DND-41 (cell line): ENCODE measurements at regions not wholly inside any gene's neighbourhood (a gene's known extent, or its start where the extent isn't known, plus 50 kb on each side); places are given as distances from the start of the nearest gene placed in this dataset.

Experiments used
- ATAC-seq: fragments of 200-7000 bp; cut with Tn5 transposase; 3 replicates; pipeline ENCODE4 v1.9.1; 2021; ENCODE audit warnings: low read depth; ENCODE audit not compliant: insufficient read depth
- DNase-seq: peaks from one replicate; pipeline ENCODE4 v3.0.0-alpha.2; 2020
- H2AFZ ChIP-seq: 2 replicates; pipeline ENCODE4 v1.6.0; 2012; ENCODE audit warnings: low read depth, low read length
- H3K27ac ChIP-seq: 2 replicates; pipeline ENCODE4 v1.5.1; 2012; ENCODE audit warnings: low read length, inconsistent platforms
- H3K27me3 ChIP-seq: fragments of 200-600 bp; sonication (generic); 2 replicates; pipeline ENCODE4 v1.6.0; 2012; ENCODE audit warnings: low read length, mild to moderate bottlenecking, inconsistent platforms; ENCODE audit not compliant: insufficient read depth, poor library complexity
- H3K36me3 ChIP-seq: 2 replicates; pipeline ENCODE4 v1.5.1; 2012; ENCODE audit warnings: low read length, inconsistent platforms; ENCODE audit not compliant: insufficient read depth
- H3K4me1 ChIP-seq: 2 replicates; pipeline ENCODE4 v1.5.1; 2012; ENCODE audit warnings: mild to moderate bottlenecking, low read length; ENCODE audit not compliant: insufficient read depth
- H3K4me2 ChIP-seq: 2 replicates; pipeline ENCODE4 v1.6.0; 2012; ENCODE audit warnings: mild to moderate bottlenecking, moderate library complexity, low read length, inconsistent platforms; ENCODE audit not compliant: insufficient read depth
- H3K4me3 ChIP-seq, 2 experiments: fragments of 200-600 bp in 1 of 2; shearing (Covaris generic) in 1 of 2; 2 replicates each; pipeline ENCODE4 v1.5.1; 2012 to 2016; ENCODE audit warnings: inconsistent platforms in 2 of 2, low read length in 2 of 2, mild to moderate bottlenecking in 2 of 2, low read depth in 1 of 2, moderate library complexity in 1 of 2
- H3K79me2 ChIP-seq: 2 replicates; pipeline ENCODE4 v1.6.0; 2012; ENCODE audit warnings: low read length, inconsistent platforms; ENCODE audit not compliant: insufficient read depth
- H3K9ac ChIP-seq: 2 replicates; pipeline ENCODE4 v1.6.0; 2012; ENCODE audit warnings: low read depth, mild to moderate bottlenecking, inconsistent platforms, low read length, moderate library complexity
- H3K9me3 ChIP-seq: 2 replicates; pipeline ENCODE4 v1.5.1; 2012; ENCODE audit warnings: low read length, moderate library complexity, mild to moderate bottlenecking, inconsistent platforms; ENCODE audit not compliant: insufficient read depth, severe bottlenecking
- H4K20me1 ChIP-seq: 2 replicates; pipeline ENCODE4 v1.6.0; 2012; ENCODE audit warnings: low read length; ENCODE audit not compliant: insufficient read depth
- EZH2 ChIP-seq: IDR thresholded peaks from 3 replicates; pipeline ENCODE4 v1.6.1; 2012; ENCODE audit warnings: borderline replicate concordance, low read depth, mild to moderate bottlenecking, moderate library complexity, low read length, inconsistent platforms; ENCODE audit not compliant: severe bottlenecking
- TF ChIP-seq, protein P1 (sequence below): IDR thresholded peaks from 2 replicates; pipeline ENCODE4 v1.5.1; 2012; ENCODE audit warnings: borderline replicate concordance, low read length, moderate library complexity, mild to moderate bottlenecking; ENCODE audit not compliant: poor library complexity, severe bottlenecking; ENCODE audit errors: extremely low read depth

DNA sequence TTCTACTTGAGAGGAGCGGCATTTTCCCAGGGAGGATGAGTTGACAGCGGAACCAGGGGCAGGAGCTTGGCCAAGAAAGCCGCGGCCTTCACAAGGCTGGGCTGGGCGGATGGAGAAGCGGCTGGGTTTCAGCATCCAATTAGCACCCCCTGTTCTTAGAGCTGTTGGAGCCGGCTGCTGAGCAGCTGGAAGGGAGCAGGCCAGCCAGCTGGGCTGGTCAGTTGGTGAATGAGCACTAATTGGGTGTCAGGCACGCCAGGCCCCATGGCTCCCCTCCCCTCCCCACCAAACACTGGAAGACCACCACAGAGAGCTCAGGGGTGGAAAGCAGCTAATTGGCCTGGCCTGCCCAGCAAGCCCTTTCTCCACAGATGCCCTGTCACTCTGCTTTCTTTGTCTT, 245.6 kb downstream of the RRAGC start:
- no peak overlapping the region for H3K4me2 ChIP-seq
- no peaks in the 10 kb centered on the region for H3K36me3 ChIP-seq
- no peak overlapping the region for H2AFZ ChIP-seq
- H3K9me3 ChIP-seq: no peaks in the 10 kb centered on the region
- no peaks in the 10 kb centered on the region for H4K20me1 ChIP-seq
- H3K4me1 ChIP-seq: no peaks in the 10 kb centered on the region
- no peaks in the 10 kb centered on the region for H3K79me2 ChIP-seq
- peaks cover 11% of the 10 kb centered on the region for H3K27me3 ChIP-seq
- H3K27ac ChIP-seq: no peak overlapping the region
- no peak overlapping the region for H3K4me3 ChIP-seq
- DNase-seq (no peak), ATAC-seq (no peak)
- H3K9ac ChIP-seq: no peak overlapping the region
- TF ChIP-seq, protein P1, sequence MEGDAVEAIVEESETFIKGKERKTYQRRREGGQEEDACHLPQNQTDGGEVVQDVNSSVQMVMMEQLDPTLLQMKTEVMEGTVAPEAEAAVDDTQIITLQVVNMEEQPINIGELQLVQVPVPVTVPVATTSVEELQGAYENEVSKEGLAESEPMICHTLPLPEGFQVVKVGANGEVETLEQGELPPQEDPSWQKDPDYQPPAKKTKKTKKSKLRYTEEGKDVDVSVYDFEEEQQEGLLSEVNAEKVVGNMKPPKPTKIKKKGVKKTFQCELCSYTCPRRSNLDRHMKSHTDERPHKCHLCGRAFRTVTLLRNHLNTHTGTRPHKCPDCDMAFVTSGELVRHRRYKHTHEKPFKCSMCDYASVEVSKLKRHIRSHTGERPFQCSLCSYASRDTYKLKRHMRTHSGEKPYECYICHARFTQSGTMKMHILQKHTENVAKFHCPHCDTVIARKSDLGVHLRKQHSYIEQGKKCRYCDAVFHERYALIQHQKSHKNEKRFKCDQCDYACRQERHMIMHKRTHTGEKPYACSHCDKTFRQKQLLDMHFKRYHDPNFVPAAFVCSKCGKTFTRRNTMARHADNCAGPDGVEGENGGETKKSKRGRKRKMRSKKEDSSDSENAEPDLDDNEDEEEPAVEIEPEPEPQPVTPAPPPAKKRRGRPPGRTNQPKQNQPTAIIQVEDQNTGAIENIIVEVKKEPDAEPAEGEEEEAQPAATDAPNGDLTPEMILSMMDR: no peak
- TF ChIP-seq EZH2: no peak

- Histone ChIP-seq H4K20me1 (no peaks in the 10 kb centered on the region), H3K4me3 (no peak overlapping the region), H3K9me3 (no peaks in the 10 kb centered on the region), H3K27me3 (peaks cover 11% of the 10 kb centered on the region), H3K4me1 (no peaks in the 10 kb centered on the region), H3K36me3 (no peaks in the 10 kb centered on the region), H3K27ac (no peak overlapping the region), H2AFZ (no peak overlapping the region), H3K9ac (no peak overlapping the region), H3K4me2 (no peak overlapping the region), H3K79me2 (no peaks in the 10 kb centered on the region)
- DNase-seq (no peak), ATAC-seq (no peak)
- TF ChIP-seq EZH2: no peak
- TF ChIP-seq, protein P1: no peak
Measured at GRCh38 chr1:38612951-38613350, 246.6 kb downstream of the RRAGC start.

DNA sequence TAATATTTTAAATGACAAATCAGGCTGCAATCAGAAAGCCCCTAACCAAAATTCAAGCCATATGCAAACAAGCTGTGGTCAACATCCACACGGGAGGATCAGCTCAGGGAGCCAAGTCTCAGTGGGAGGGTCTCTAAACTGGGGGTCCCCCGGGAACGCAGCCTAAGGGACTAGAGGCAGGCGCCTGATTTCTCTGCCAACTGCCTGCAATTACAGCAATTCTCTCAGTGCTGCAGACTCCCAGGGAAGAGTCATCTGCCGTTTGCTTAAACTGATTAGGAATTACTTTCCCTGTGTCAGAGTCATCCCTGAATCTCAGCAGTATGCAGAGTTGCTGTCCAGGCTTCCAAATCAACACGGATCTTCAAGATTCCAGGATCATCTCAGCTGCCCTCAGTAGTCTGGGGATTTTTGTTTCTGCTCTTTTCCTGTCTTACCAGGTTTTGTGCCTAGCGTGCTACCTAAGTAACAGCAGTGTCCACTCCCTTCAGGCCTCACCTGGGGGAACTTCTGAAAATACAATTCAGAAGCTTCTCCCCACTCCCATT, 247.8 kb downstream of the RRAGC start:
- Histone ChIP-seq H3K27me3 (peaks cover 8% of the 10 kb centered on the region), H3K79me2 (no peaks in the 10 kb centered on the region), H3K4me2 (no peak overlapping the region), H3K27ac (no peak overlapping the region), H2AFZ (no peak overlapping the region), H3K4me1 (no peaks in the 10 kb centered on the region), H3K36me3 (no peaks in the 10 kb centered on the region), H3K4me3 (no peak overlapping the region), H3K9me3 (no peaks in the 10 kb centered on the region), H4K20me1 (no peaks in the 10 kb centered on the region), H3K9ac (no peak overlapping the region)
- TF ChIP-seq EZH2: no peak
- TF ChIP-seq, protein P1: no peak
- DNase-seq (no peak), ATAC-seq (no peak)
